GM12878 (cell line): ENCODE measurements at regions not wholly inside any gene's neighbourhood (a gene's known extent, or its start where the extent isn't known, plus 50 kb on each side); places are given as distances from the start of the nearest gene placed in this dataset.
A peak's percentile ranks its signal among the peaks of the same experiment; 100 is the strongest.

Source experiments
- ATAC-seq: fragments of 200-7000 bp; cut with Tn5 transposase; 3 replicates; pipeline ENCODE4 v1.9.1; 2020; ENCODE audit warnings: mild to moderate bottlenecking, moderate library complexity
- BruUV-seq: library from RNA; stranded (reverse); fragments of 400-500 nt; replicated peaks from 2 replicates; lab custom pipeline; 2021; lab: Mats Ljungman, UMichigan
- CTCF ChIA-PET: fragments of 300-600 bp; sonication (Branson Sonifier 250); formaldehyde crosslinking; extraction: SDS; loops from one replicate; lab custom pipeline; 2021; ENCODE audit warnings: inconsistent platforms; lab: Yijun Ruan, JAX
- POLR2A ChIA-PET: fragments of 350-600 bp; formaldehyde crosslinking; extraction: SDS; loops from one replicate; lab custom pipeline; 2021; ENCODE audit warnings: inconsistent platforms; lab: Charles Lee
- RAD21 ChIA-PET: fragments of 300-600 bp; sonication (Branson Sonifier 250); formaldehyde crosslinking; loops from one replicate; lab custom pipeline; 2023; ENCODE audit warnings: antibody characterized with exemption; ENCODE audit not compliant: unreplicated experiment; lab: Charles Lee
- SMC1A ChIA-PET: fragments of 300-600 bp; sonication (Branson Sonifier 250); formaldehyde crosslinking; loops from one replicate; lab custom pipeline; 2023; ENCODE audit not compliant: unreplicated experiment, uncharacterized antibody; lab: Charles Lee
- DNase-seq: peaks from one replicate; pipeline ENCODE4 v3.0.0-alpha.2; 2011; ENCODE audit warnings: low read depth, low spot score
- FAIRE-seq: peaks from 3 replicates; lab custom pipeline; 2011; peaks lifted over from hg19 to GRCh38; lab: Jason Lieb, UNC
- H2AFZ ChIP-seq: 2 replicates; pipeline ENCODE4 v1.6.0; 2011; ENCODE audit warnings: low read depth, low read length, control low read depth; ENCODE audit not compliant: control insufficient read depth
- H3K27ac ChIP-seq: 2 replicates; pipeline ENCODE4 v1.5.1; 2011; ENCODE audit warnings: control low read depth; ENCODE audit not compliant: control insufficient read depth, insufficient read depth
- H3K27me3 ChIP-seq, 2 experiments: replicated peaks in 1 of 2; 2 replicates each; pipeline versions ENCODE4 v1.6.0 to v1.6.1; 2011; ENCODE audit warnings: low read length in 1 of 2; ENCODE audit not compliant: control insufficient read depth in 2 of 2, insufficient read depth in 2 of 2
- H3K36me3 ChIP-seq, 2 experiments: 2 replicates each; pipeline ENCODE4 v1.5.1; 2011; ENCODE audit warnings: low read length in 1 of 2; ENCODE audit not compliant: control insufficient read depth in 2 of 2, insufficient read depth in 2 of 2
- H3K4me1 ChIP-seq: 2 replicates; pipeline ENCODE4 v1.6.1; 2011; ENCODE audit warnings: mild to moderate bottlenecking, low read length, moderate library complexity, mixed read lengths; ENCODE audit not compliant: control insufficient read depth, insufficient read depth
- H3K4me2 ChIP-seq: 2 replicates; pipeline ENCODE4 v1.6.0; 2011; ENCODE audit warnings: control low read depth; ENCODE audit not compliant: control insufficient read depth, insufficient read depth
- H3K4me3 ChIP-seq: fragments of 200-600 bp; sonication (generic); 2 replicates; pipeline ENCODE4 v1.5.1; 2016
- H3K79me2 ChIP-seq: 2 replicates; pipeline ENCODE4 v1.6.0; 2011; ENCODE audit warnings: low read length; ENCODE audit not compliant: control insufficient read depth, insufficient read depth
- H3K9ac ChIP-seq: 2 replicates; pipeline ENCODE4 v1.8.0; 2011; ENCODE audit warnings: low read length, control low read depth, mixed read lengths; ENCODE audit not compliant: control insufficient read depth, insufficient read depth
- H3K9me3 ChIP-seq: replicated peaks from 3 replicates; pipeline ENCODE4 v1.5.1; 2011; ENCODE audit warnings: mild to moderate bottlenecking, low read length; ENCODE audit not compliant: control insufficient read depth, insufficient read depth
- H4K20me1 ChIP-seq: 2 replicates; pipeline ENCODE4 v1.6.0; 2011; ENCODE audit not compliant: control insufficient read depth, insufficient read depth
- ASH2L ChIP-seq: fragments of 300-600, 200-600 bp; sonication (generic); IDR thresholded peaks from 2 replicates; pipeline ENCODE4 v1.6.1; 2017; ENCODE audit warnings: low read depth, mild to moderate bottlenecking, borderline replicate concordance
- CHD2 ChIP-seq: IDR thresholded peaks from 2 replicates; pipeline ENCODE4 v1.6.1; 2011; ENCODE audit warnings: low read depth, low read length, improper control_type of control experiment, borderline replicate concordance
- CHD4 ChIP-seq: fragments of 200-600 bp; sonication (generic); IDR thresholded peaks from 2 replicates; pipeline ENCODE4 v1.6.1; 2016; ENCODE audit warnings: mild to moderate bottlenecking
- E4F1 ChIP-seq: fragments of 450-650 bp; IDR thresholded peaks from 2 replicates; pipeline ENCODE4 v1.6.1; 2018; ENCODE audit warnings: borderline replicate concordance, mild to moderate bottlenecking; ENCODE audit not compliant: partially characterized antibody
- ETV6 ChIP-seq, 2 experiments: fragments of 450-650 bp in 1 of 2; IDR thresholded peaks in 1 of 2; conservative IDR thresholded peaks in 1 of 2; 2 replicates each; pipeline ENCODE4 v1.6.1; 2014; ENCODE audit warnings: antibody characterized with exemption in 1 of 2, borderline replicate concordance in 1 of 2, low read depth in 1 of 2, mild to moderate bottlenecking in 1 of 2, moderate library complexity in 1 of 2
- KAT2A ChIP-seq: conservative IDR thresholded peaks from 2 replicates; pipeline ENCODE4 v1.6.1; 2011; ENCODE audit warnings: low read depth, low read length; ENCODE audit not compliant: control insufficient read depth
- MTA3 ChIP-seq: IDR thresholded peaks from 2 replicates; pipeline ENCODE4 v1.6.1; 2012; ENCODE audit warnings: low read length, inconsistent platforms, borderline replicate concordance
- NRF1 ChIP-seq: conservative IDR thresholded peaks from 2 replicates; pipeline ENCODE4 v1.6.1; 2011; ENCODE audit warnings: mild to moderate bottlenecking, low read depth, low read length, improper control_type of control experiment
- POLR2AphosphoS2 ChIP-seq: IDR thresholded peaks from 2 replicates; pipeline ENCODE4 v1.6.1; 2011; ENCODE audit warnings: low read depth, mild to moderate bottlenecking, low read length, improper control_type of control experiment, moderate library complexity
- SKIL ChIP-seq: fragments of 450-650 bp; IDR thresholded peaks from 2 replicates; pipeline ENCODE4 v1.6.1; 2017; ENCODE audit warnings: mild to moderate bottlenecking, low read depth, inconsistent platforms; ENCODE audit not compliant: poor library complexity, severe bottlenecking
- SP1 ChIP-seq: IDR thresholded peaks from one replicate; pipeline ENCODE4 v1.6.1; 2011; ENCODE audit warnings: low read depth, low read length
- SRF ChIP-seq, 2 experiments: IDR thresholded peaks; 2 replicates each; pipeline ENCODE4 v1.6.1; 2011; ENCODE audit warnings: low read depth in 2 of 2, low read length in 2 of 2, mild to moderate bottlenecking in 1 of 2, moderate library complexity in 1 of 2
- SUPT20H ChIP-seq: IDR thresholded peaks from 2 replicates; pipeline ENCODE4 v1.6.1; 2011; ENCODE audit warnings: low read depth, mild to moderate bottlenecking, low read length, moderate library complexity, borderline replicate concordance; ENCODE audit not compliant: control insufficient read depth
- USF1 ChIP-seq: IDR thresholded peaks from 2 replicates; pipeline ENCODE4 v1.6.1; 2011; ENCODE audit warnings: borderline replicate concordance, low read depth, mild to moderate bottlenecking, moderate library complexity, mixed read lengths, low read length; ENCODE audit not compliant: insufficient read depth; ENCODE audit errors: extremely low read length
- ZBTB4 ChIP-seq: fragments of 450-650 bp; formaldehyde crosslinking; IDR thresholded peaks from 2 replicates; pipeline ENCODE4 v1.4.0; 2022; ENCODE audit warnings: mild to moderate bottlenecking, moderate library complexity
- WGBS: methylation state at CpG from one replicate; pipeline ENCODE4 v1.1.6; 2016; ENCODE audit warnings: low lambda C conversion rate; ENCODE audit not compliant: insufficient replicate concordance, insufficient coverage; ENCODE audit errors: missing lambda C conversion rate; 5-methylcytosine and 5-hydroxymethylcytosine counted together
- in situ Hi-C: fragments of 300-500 bp; cut with MboI; formaldehyde crosslinking; loops from 9 replicates; pipeline ENCODE4 v1.14.3; 2018; ENCODE audit warnings: mixed read lengths
- intact Hi-C: fragments of 100-400 bp; cut with micrococcal nuclease; formaldehyde crosslinking; loops from one replicate; pipeline ENCODE4 v1.14.2; 2022; ENCODE audit not compliant: unreplicated experiment

GRCh38 chr5:39587675-39588074 is 162.9 kb upstream of the DAB2 start:
- Histone ChIP-seq H3K27ac (no peak overlapping the region), H3K4me1 (no peaks in the 10 kb centered on the region), H3K4me3 (no peak overlapping the region), H3K9ac (no peak overlapping the region), H3K4me2 (no peak overlapping the region), H3K9me3 (no peaks in the 10 kb centered on the region), H3K79me2 (no peaks in the 10 kb centered on the region), H2AFZ (no peak overlapping the region), H3K27me3 (peaks cover 0 to 3% of the 10 kb centered on the region in 2 experiments; a peak in 1 of 4 replicates), H3K36me3 (no peaks in the 10 kb centered on the region), H4K20me1 (no peaks in the 10 kb centered on the region)
- ATAC-seq (peak; percentile 40; the same call in 2 of the 3 replicates), DNase-seq (no peak), FAIRE-seq (no peak)
- CTCF ChIA-PET: interaction anchor here (1.2 to 1.9 kb wide), 3 partner anchors 9 to 361 kb away, joined by 3 to 8 read pairs (median 7); no protein-coding TSS in a partner anchor
- intact Hi-C loops: no loop called here
- no TSS peak for BruUV-seq
- WGBS: 7% methylated on average over 2 of the region's 2 CpGs
- POLR2A ChIA-PET: no interaction called here
- SMC1A ChIA-PET: interaction anchor here (1.7 kb wide), 1 partner anchor 10 kb away, joined by 5 read pairs; no protein-coding TSS in a partner anchor
- RAD21 ChIA-PET: interaction anchor here (0.8 kb wide), 1 partner anchor 9 kb away, joined by 4 read pairs; no protein-coding TSS in a partner anchor
- in situ Hi-C loops: loop anchor here (10.0 to 25.0 kb wide), 2 partner anchors 357 to 1100 kb away; partner anchors contain the start of gene PTGER4
- no peak for TF ChIP-seq MTA3
- no peak for TF ChIP-seq SKIL
- no peak for TF ChIP-seq CHD2
- TF ChIP-seq SP1: no peak
- no peak for TF ChIP-seq SUPT20H
- no peak for TF ChIP-seq CHD4
- no peak for TF ChIP-seq ZBTB4
- no peak for TF ChIP-seq ASH2L
- no peak for TF ChIP-seq ETV6 (conservative IDR thresholded peaks at IDR 0.05 in 1 of 2, IDR thresholded peaks at IDR 0.05 in 1 of 2; ENCODE audit: borderline replicate concordance in 1 of 2, low read depth in 1 of 2)
- TF ChIP-seq USF1: no peak
- no peak for TF ChIP-seq E4F1
- TF ChIP-seq NRF1: no peak
- no peak for TF ChIP-seq KAT2A
- no peak for TF ChIP-seq POLR2AphosphoS2
- no peak for TF ChIP-seq SRF (IDR thresholded peaks at IDR 0.05; ENCODE audit: low read depth in 2 of 2, low read length in 2 of 2)
